H7 (cell line): ENCODE measurements at regions not wholly inside any gene's neighbourhood (a gene's known extent, or its start where the extent isn't known, plus 50 kb on each side); places are given as distances from the start of the nearest gene placed in this dataset.
"Not testable (repeated sequence)": the region's sequence is repeated elsewhere in the genome, so short reads cannot be mapped to it uniquely, and the experiment has no call there.

Experiments
- DNase-seq: peaks from one replicate; pipeline ENCODE4 v3.0.0; 2012
- H3K27me3 ChIP-seq: 2 replicates; pipeline ENCODE4 v1.6.0; 2011; ENCODE audit warnings: mild to moderate bottlenecking, low read length; ENCODE audit not compliant: control insufficient read depth, insufficient read depth
- H3K36me3 ChIP-seq: replicated peaks from 2 replicates; pipeline ENCODE4 v1.5.1; 2011; ENCODE audit warnings: low read length; ENCODE audit not compliant: control insufficient read depth, insufficient read depth
- H3K4me3 ChIP-seq: 2 replicates; pipeline ENCODE4 v1.5.1; 2011; ENCODE audit warnings: low read depth, mild to moderate bottlenecking, control low read depth, low read length, moderate library complexity; ENCODE audit not compliant: insufficient read depth

- DNase-seq: no peak
- no peak overlapping the region for H3K4me3 ChIP-seq
- no peaks in the 10 kb centered on the region for H3K27me3 ChIP-seq
- no peaks in the 10 kb centered on the region for H3K36me3 ChIP-seq
Observed at GRCh38 chr21:38626306-38626705, 128.0 kb upstream of the ERG start.

GRCh38 chr21:38628349-38628748 lies 130.1 kb upstream of the ERG start:
- Histone ChIP-seq H3K36me3 (no peaks in the 10 kb centered on the region), H3K4me3 (no peak overlapping the region), H3K27me3 (no peaks in the 10 kb centered on the region)
- DNase-seq: peak; percentile 46

- no peak overlapping the region for H3K4me3 ChIP-seq
- H3K36me3 ChIP-seq: no peaks in the 10 kb centered on the region
- H3K27me3 ChIP-seq: no peaks in the 10 kb centered on the region
- DNase-seq: no peak
Observed at GRCh38 chr21:38631206-38631605, 132.9 kb upstream of the ERG start.

GRCh38 chr21:38631676-38632075 lies 133.4 kb upstream of the ERG start:
- no peak for DNase-seq
- Histone ChIP-seq H3K4me3 (no peak overlapping the region), H3K36me3 (no peaks in the 10 kb centered on the region), H3K27me3 (no peaks in the 10 kb centered on the region)

GRCh38 chr21:38637161-38637560 lies 138.9 kb upstream of the ERG start:
- H3K4me3 ChIP-seq: no peak overlapping the region
- DNase-seq: no peak
- H3K27me3 ChIP-seq: peaks cover 2% of the 10 kb centered on the region; the same call in 1 of the 2 replicates
- no peaks in the 10 kb centered on the region for H3K36me3 ChIP-seq

GRCh38 chr21:38639571-38640354 lies 141.5 kb upstream of the ERG start:
- no peaks in the 10 kb centered on the region for H3K36me3 ChIP-seq
- peaks cover 2% of the 10 kb centered on the region; the same call in 1 of the 2 replicates for H3K27me3 ChIP-seq
- DNase-seq: no peak
- no peak overlapping the region for H3K4me3 ChIP-seq

GRCh38 chr21:38640355-38640742 lies 142.1 kb upstream of the ERG start:
- H3K4me3 ChIP-seq, DNase-seq, H3K36me3 ChIP-seq, H3K27me3 ChIP-seq: not testable (repeated sequence)

- Histone ChIP-seq H3K4me3 (no peak overlapping the region), H3K36me3 (no peaks in the 10 kb centered on the region), H3K27me3 (peaks cover 2% of the 10 kb centered on the region; the same call in 1 of the 2 replicates)
- peak; percentile 49 for DNase-seq
Observed at GRCh38 chr21:38643404-38644023, 145.2 kb upstream of the ERG start.

- Histone ChIP-seq H3K36me3 (no peaks in the 10 kb centered on the region), H3K27me3 (no peaks in the 10 kb centered on the region; the same call in 1 of the 2 replicates), H3K4me3 (no peak overlapping the region)
- DNase-seq: no peak
Observed at GRCh38 chr21:38645282-38645681, 147.0 kb upstream of the ERG start.

- H3K4me3 ChIP-seq: no peak overlapping the region
- DNase-seq: no peak
- no peaks in the 10 kb centered on the region for H3K36me3 ChIP-seq
- H3K27me3 ChIP-seq: no peaks in the 10 kb centered on the region; the same call in 1 of the 2 replicates
Observed at GRCh38 chr21:38646213-38646837, 148.0 kb upstream of the ERG start.

GRCh38 chr21:38649120-38649519 lies 150.8 kb upstream of the ERG start:
- Histone ChIP-seq H3K27me3 (no peaks in the 10 kb centered on the region), H3K4me3 (no peak overlapping the region), H3K36me3 (no peaks in the 10 kb centered on the region)
- no peak for DNase-seq

GRCh38 chr21:38651570-38651969 lies 153.3 kb upstream of the ERG start:
- Histone ChIP-seq H3K36me3 (no peaks in the 10 kb centered on the region), H3K4me3 (no peak overlapping the region), H3K27me3 (no peaks in the 10 kb centered on the region)
- DNase-seq: no peak

GRCh38 chr21:38652396-38652795 lies 153.3 kb upstream of the ETS2 start:
- Histone ChIP-seq H3K36me3 (no peaks in the 10 kb centered on the region), H3K27me3 (no peaks in the 10 kb centered on the region), H3K4me3 (no peak overlapping the region)
- no peak for DNase-seq

- H3K27me3 ChIP-seq: peaks cover 15% of the 10 kb centered on the region
- DNase-seq: no peak
- H3K4me3 ChIP-seq: no peak overlapping the region
- no peaks in the 10 kb centered on the region for H3K36me3 ChIP-seq
Observed at GRCh38 chr21:38654580-38654979, 151.1 kb upstream of the ETS2 start.

GRCh38 chr21:38658511-38658910 lies 147.2 kb upstream of the ETS2 start:
- Histone ChIP-seq H3K27me3 (peaks cover 35% of the 10 kb centered on the region), H3K4me3 (no peak overlapping the region), H3K36me3 (no peaks in the 10 kb centered on the region)
- DNase-seq: no peak
